Amygdala (tissue), 56 donors: ENCODE measurements at regions not wholly inside any gene's neighbourhood (a gene's known extent, or its start where the extent isn't known, plus 50 kb on each side); places are given as distances from the start of the nearest gene placed in this dataset.

Source experiments
- DNase-seq, 56 donors: peaks; one replicate each; lab custom pipeline; 2025; lab: John Stamatoyannopoulos, UW

- no peak for DNase-seq
These were observed 89.0 kb upstream of the TMEM18 start for GRCh38 chr2:766255-766654.

GRCh38 chr2:765369-765768 is 88.2 kb upstream of the TMEM18 start:
- no peak for DNase-seq

GRCh38 chr2:763766-764525 is 86.7 kb upstream of the TMEM18 start:
- no peak for DNase-seq

- DNase-seq = no peak
These were observed 85.4 kb upstream of the TMEM18 start for GRCh38 chr2:762646-763045.

- DNase-seq = no peak
These were observed 84.2 kb upstream of the TMEM18 start for GRCh38 chr2:761384-761783.

GRCh38 chr2:760001-760400 is 82.8 kb upstream of the TMEM18 start:
- DNase-seq = no peak

- no peak for DNase-seq
These were observed 81.0 kb upstream of the TMEM18 start for GRCh38 chr2:758073-758820.

GRCh38 chr2:753123-753522 is 75.9 kb upstream of the TMEM18 start:
- no peak for DNase-seq

GRCh38 chr2:751474-751873 is 74.3 kb upstream of the TMEM18 start:
- DNase-seq = no peak

- DNase-seq = no peak
These were observed 73.4 kb upstream of the TMEM18 start for GRCh38 chr2:750628-751027.

GRCh38 chr2:747762-748351 is 70.7 kb upstream of the TMEM18 start:
- no peak for DNase-seq

- DNase-seq = no peak
These were observed 69.5 kb upstream of the TMEM18 start for GRCh38 chr2:746697-747096.

GRCh38 chr2:744088-744487 is 66.9 kb upstream of the TMEM18 start:
- DNase-seq = no peak

GRCh38 chr2:742221-742620 is 65.0 kb upstream of the TMEM18 start:
- no peak for DNase-seq

- no peak for DNase-seq
These were observed 63.9 kb upstream of the TMEM18 start for GRCh38 chr2:741195-741496.

- peak in 50 of 56 donors; percentile 12 to 99 (median 60) for DNase-seq
These were observed 63.4 kb upstream of the TMEM18 start for GRCh38 chr2:740322-741194.

- DNase-seq = peak in 31 of 56 donors; percentile 9 to 92 (median 59)
These were observed 62.7 kb upstream of the TMEM18 start for GRCh38 chr2:739864-740321.

GRCh38 chr2:736939-737338 is 59.7 kb upstream of the TMEM18 start:
- DNase-seq = no peak

- DNase-seq = no peak
These were observed 58.5 kb upstream of the TMEM18 start for GRCh38 chr2:735670-736218.

- DNase-seq = no peak
These were observed 57.3 kb upstream of the TMEM18 start for GRCh38 chr2:734496-734895.

GRCh38 chr2:733495-733894 is 56.3 kb upstream of the TMEM18 start:
- no peak for DNase-seq
